ENCODE measurements at regions not wholly inside any gene's neighbourhood (a gene's known extent, or its start where the extent isn't known, plus 50 kb on each side); places are given as distances from the start of the nearest gene placed in this dataset.
"Not testable (repeated sequence)": the region's sequence is repeated elsewhere in the genome, so short reads cannot be mapped to it uniquely, and the experiment has no call there.

GRCh38 chr21:28704746-28705145 is 287.9 kb downstream of the LTN1 start:
- DNase-seq (ENCODE audit: low read depth in 2 of 2): no peak

- DNase-seq (ENCODE audit: low read depth in 2 of 2): no peak
These were observed 288.8 kb downstream of the LTN1 start for GRCh38 chr21:28703861-28704260.

GRCh38 chr21:28699596-28700259 is 292.9 kb downstream of the LTN1 start:
- DNase-seq (ENCODE audit: low read depth in 2 of 2): no peak

DNA sequence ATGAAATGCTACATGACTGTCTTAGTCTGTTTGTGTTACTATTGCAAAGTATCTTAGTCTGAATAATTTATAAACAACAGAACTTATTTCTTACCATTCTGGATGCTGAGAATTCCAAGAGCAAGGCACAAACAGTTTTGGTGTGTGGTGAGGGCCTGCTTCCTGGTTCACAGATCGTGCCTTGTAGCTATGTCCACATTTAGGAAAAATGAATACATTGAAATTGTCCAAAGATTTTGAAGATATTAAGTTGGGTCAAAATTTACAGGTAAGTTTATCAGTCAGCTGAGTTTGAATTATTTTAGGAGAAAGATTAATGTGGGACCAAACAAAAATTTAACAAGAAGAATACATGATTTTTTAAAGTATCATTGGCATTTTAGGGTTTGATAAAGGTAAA is 293.5 kb downstream of the LTN1 start:
- DNase-seq (ENCODE audit: low read depth in 2 of 2): no peak

GRCh38 chr21:28696844-28697410 is 295.8 kb downstream of the LTN1 start:
- DNase-seq (ENCODE audit: low read depth in 2 of 2): no peak

- no peak for DNase-seq (ENCODE audit: low read depth in 2 of 2)
These were observed 299.2 kb downstream of the LTN1 start for GRCh38 chr21:28693476-28693875.

DNA sequence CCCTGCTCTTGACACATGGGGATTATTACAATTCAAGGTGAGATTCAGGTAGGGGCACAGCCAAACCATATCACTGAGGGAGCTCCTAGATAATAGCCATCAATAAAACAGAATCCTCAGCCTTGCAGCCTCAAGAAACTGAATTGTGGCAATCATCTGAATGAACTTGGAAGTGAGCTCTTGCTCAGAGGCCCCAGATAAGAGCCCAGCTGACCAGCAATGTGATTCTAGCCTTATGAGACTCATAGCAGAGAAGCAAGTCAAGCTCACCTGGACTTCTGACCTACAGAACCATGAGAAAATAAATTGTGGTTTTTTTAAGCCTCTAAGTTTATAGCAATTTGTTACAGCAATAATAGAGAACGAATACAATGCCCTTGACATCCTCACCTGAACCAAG is 302.5 kb downstream of the LTN1 start:
- DNase-seq (ENCODE audit: low read depth in 2 of 2): no peak

DNA sequence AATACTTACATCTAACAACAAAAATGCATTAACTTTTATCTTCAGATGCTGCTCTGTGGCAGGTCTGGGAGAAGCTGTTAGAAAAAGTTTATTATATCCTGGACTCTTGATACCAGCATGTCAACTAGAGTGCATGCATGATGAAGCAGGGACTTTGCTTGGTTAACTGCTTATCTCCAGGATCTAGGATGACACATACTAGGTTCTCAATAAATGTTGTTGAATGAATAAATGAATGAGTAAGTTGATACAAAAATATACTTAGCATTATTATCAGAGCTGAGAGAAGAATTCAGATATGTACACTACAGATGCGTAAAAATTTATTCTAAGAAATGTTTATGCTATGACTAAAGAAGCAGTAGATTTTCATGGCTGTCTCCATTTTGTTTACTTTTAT is 304.3 kb downstream of the LTN1 start:
- no peak for DNase-seq (ENCODE audit: low read depth in 2 of 2)

DNA sequence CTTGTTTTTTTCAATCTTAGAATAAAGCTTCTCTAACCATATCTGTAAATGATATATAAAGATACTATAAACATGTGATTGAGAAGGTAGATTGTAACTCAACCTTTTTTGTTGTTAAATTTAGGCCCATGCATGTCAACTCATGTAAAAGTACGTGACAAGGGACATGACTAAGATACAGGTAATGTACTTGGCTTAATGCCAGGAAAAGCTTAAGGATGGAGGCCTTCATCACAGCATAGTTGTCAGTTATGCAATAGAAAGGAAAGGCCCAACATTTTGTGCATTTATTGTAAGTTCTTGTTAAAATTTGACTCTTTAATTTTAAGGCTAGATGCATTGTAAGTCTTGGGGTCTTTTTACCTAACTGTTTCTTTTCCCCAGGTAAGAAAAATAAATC is 305.1 kb downstream of the LTN1 start:
- DNase-seq (ENCODE audit: low read depth in 2 of 2): no peak

DNA sequence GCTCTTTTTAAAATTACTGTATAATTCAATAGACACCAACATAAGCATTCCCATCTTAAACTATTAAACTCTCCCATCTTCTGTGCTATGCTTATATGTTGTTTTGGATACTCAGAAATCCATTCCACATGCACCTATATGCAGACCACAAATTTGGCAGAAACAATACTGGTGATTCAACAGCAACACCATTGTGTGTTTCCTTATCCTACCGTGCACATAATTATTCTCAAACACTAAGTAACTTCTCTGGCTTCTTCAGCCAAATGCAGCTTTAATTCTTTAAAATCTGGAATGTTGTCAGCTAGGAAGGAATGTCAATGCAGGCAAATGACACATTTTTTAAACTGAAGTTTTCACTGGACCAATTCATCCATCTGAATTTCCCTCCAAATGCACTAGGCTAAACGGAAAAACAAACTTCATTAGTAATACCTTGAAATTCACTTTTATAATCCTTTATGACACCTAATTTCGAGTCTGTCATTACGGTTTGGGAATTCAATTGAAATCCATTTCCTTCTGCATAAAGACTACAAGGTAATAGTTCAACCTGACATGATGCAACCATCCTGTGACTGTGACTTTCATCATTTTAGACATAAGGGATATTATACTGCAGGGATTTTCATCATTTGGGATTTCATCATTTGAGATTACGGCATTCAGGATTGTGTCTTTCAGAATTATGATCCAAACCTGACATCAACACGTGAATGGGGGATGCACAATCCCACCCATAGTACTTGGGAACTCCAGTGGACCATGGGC is 308.5 kb downstream of the LTN1 start:
- DNase-seq (ENCODE audit: low read depth in 2 of 2): no peak

- DNase-seq (ENCODE audit: low read depth in 2 of 2): not testable (repeated sequence)
These were observed 309.8 kb downstream of the LTN1 start for GRCh38 chr21:28682884-28683283.

DNA sequence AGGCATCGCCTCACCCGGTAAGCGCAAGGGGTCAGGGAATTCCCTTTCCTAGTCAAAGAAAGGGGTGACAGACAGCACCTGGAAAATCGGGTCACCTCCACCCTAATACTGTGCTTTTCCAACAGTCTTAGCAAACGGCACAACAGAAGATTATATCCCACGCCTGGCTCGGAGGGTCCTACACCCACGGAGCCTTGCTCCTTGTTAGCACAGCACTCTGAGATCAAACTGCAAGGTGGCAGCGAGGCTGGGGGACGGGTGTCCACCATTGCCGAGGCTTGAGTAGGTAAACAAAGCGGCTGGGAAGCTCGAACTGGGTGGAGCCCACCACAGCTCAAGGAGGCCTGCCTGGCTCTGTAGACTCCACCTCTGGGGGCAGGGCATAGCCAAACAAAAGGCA is 315.6 kb downstream of the LTN1 start:
- not testable (repeated sequence) for DNase-seq (ENCODE audit: low read depth in 2 of 2)

- DNase-seq (ENCODE audit: low read depth in 2 of 2): no peak
These were observed 317.2 kb downstream of the LTN1 start for GRCh38 chr21:28675331-28676041.

GRCh38 chr21:28674763-28675162 is 317.9 kb downstream of the LTN1 start:
- no peak for DNase-seq (ENCODE audit: low read depth in 2 of 2)

- no peak for DNase-seq (ENCODE audit: low read depth in 2 of 2)
These were observed 321.0 kb downstream of the LTN1 start for GRCh38 chr21:28671549-28672195.

- no peak for DNase-seq (ENCODE audit: low read depth in 2 of 2)
These were observed 322.6 kb downstream of the LTN1 start for GRCh38 chr21:28669971-28670653.

- DNase-seq (ENCODE audit: low read depth in 2 of 2): no peak
These were observed 323.4 kb downstream of the LTN1 start for GRCh38 chr21:28669321-28669720.

GRCh38 chr21:28663754-28664153 is 328.9 kb downstream of the LTN1 start:
- no peak for DNase-seq (ENCODE audit: low read depth in 2 of 2)

GRCh38 chr21:28663111-28663693 is 329.5 kb downstream of the LTN1 start:
- DNase-seq (ENCODE audit: low read depth in 2 of 2): no peak

GRCh38 chr21:28657566-28657965 is 335.1 kb downstream of the LTN1 start:
- DNase-seq (ENCODE audit: low read depth in 2 of 2): no peak

GRCh38 chr21:28655471-28655870 is 337.2 kb downstream of the LTN1 start:
- no peak for DNase-seq (ENCODE audit: low read depth in 2 of 2)
